CD14-positive monocyte (primary cell): ENCODE measurements at regions not wholly inside any gene's neighbourhood (a gene's known extent, or its start where the extent isn't known, plus 50 kb on each side); places are given as distances from the start of the nearest gene placed in this dataset.
"Not testable (repeated sequence)": the region's sequence is repeated elsewhere in the genome, so short reads cannot be mapped to it uniquely, and the experiment has no call there.

Source experiments
- DNase-seq, 3 donors: peaks; one replicate each; pipeline ENCODE4 v3.0.0-alpha.2; 2011 to 2022
- H2AFZ ChIP-seq: 2 replicates; pipeline ENCODE4 v1.6.0; 2012; ENCODE audit warnings: mild to moderate bottlenecking, low read depth, low read length, inconsistent platforms; ENCODE audit not compliant: insufficient read depth, poor library complexity, severe bottlenecking
- H3K27ac ChIP-seq, 2 donors: 1 replicate in 1 of 2; 2 replicates in 1 of 2; pipeline ENCODE4 v1.5.1; 2012 to 2013; ENCODE audit warnings: low read length in 2 of 2, control low read depth in 1 of 2, inconsistent platforms in 1 of 2, low read depth in 1 of 2, mild to moderate bottlenecking in 1 of 2
- H3K27me3 ChIP-seq, 2 donors: one replicate each; pipeline versions ENCODE4 v1.6.0 to v1.6.1; 2011 to 2013; ENCODE audit warnings: low read length in 2 of 2; ENCODE audit not compliant: control insufficient read depth in 2 of 2, insufficient read depth in 2 of 2
- H3K36me3 ChIP-seq, 2 donors: replicated peaks in 1 of 2; 1 replicate in 1 of 2; 2 replicates in 1 of 2; pipeline versions ENCODE4 v1.5.1 to v1.6.1; 2012 to 2013; ENCODE audit warnings: low read length in 2 of 2, control low read depth in 1 of 2, inconsistent platforms in 1 of 2, mild to moderate bottlenecking in 1 of 2; ENCODE audit not compliant: insufficient read depth in 2 of 2, control insufficient read depth in 1 of 2
- H3K4me1 ChIP-seq, 2 donors: 1 replicate in 1 of 2; 2 replicates in 1 of 2; pipeline versions ENCODE4 v1.5.1 to v1.6.1; 2012 to 2013; ENCODE audit warnings: low read length in 2 of 2, control low read depth in 1 of 2, inconsistent platforms in 1 of 2, mild to moderate bottlenecking in 1 of 2, moderate library complexity in 1 of 2; ENCODE audit not compliant: insufficient read depth in 2 of 2, control insufficient read depth in 1 of 2
- H3K4me2 ChIP-seq: replicated peaks from 2 replicates; pipeline ENCODE3; 2012; ENCODE audit warnings: low read length, moderate library complexity, mild to moderate bottlenecking; ENCODE audit not compliant: poor library complexity, severe bottlenecking; ENCODE audit errors: extremely low read depth
- H3K4me3 ChIP-seq, 3 experiments: fragments of 200-600 bp in 1 of 3; sonication (generic) in 1 of 3; replicated peaks in 1 of 3; 1 replicate in 2 of 3; 2 replicates in 1 of 3; pipeline ENCODE4 v1.5.1; 2011 to 2013; ENCODE audit warnings: low read length in 3 of 3, mild to moderate bottlenecking in 3 of 3, control low read depth in 2 of 3, low read depth in 2 of 3, inconsistent platforms in 1 of 3, moderate library complexity in 1 of 3
- H3K79me2 ChIP-seq: 2 replicates; pipeline ENCODE4 v1.6.0; 2012; ENCODE audit warnings: mild to moderate bottlenecking, control low read depth, inconsistent platforms, low read length, moderate library complexity; ENCODE audit not compliant: insufficient read depth
- H3K9ac ChIP-seq: 2 replicates; pipeline ENCODE4 v1.6.0; 2017; ENCODE audit warnings: low read length, mild to moderate bottlenecking; ENCODE audit not compliant: insufficient read depth, poor library complexity, severe bottlenecking
- H3K9me3 ChIP-seq, 2 donors: replicated peaks in 1 of 2; 1 replicate in 1 of 2; 2 replicates in 1 of 2; pipeline versions ENCODE4 v1.5.1 to v1.6.1; 2012 to 2013; ENCODE audit warnings: low read length in 2 of 2, control low read depth in 1 of 2; ENCODE audit not compliant: control insufficient read depth in 1 of 2, insufficient read depth in 1 of 2
- H4K20me1 ChIP-seq: 2 replicates; pipeline ENCODE4 v1.6.0; 2012; ENCODE audit warnings: mild to moderate bottlenecking, low read length, control low read depth, moderate library complexity; ENCODE audit not compliant: insufficient read depth
- H3K27ac Mint-ChIP-seq, 7 donors: one replicate each; pipeline ENCODE4 v1.8.0; 2020; ENCODE audit warnings: mild to moderate bottlenecking in 7 of 7, mixed read lengths in 7 of 7, moderate library complexity in 6 of 7, inconsistent platforms in 2 of 7
- H3K27me3 Mint-ChIP-seq, 3 donors: one replicate each; pipeline ENCODE4 v1.8.0; 2021 to 2022; ENCODE audit warnings: low read depth in 3 of 3, mild to moderate bottlenecking in 3 of 3, mixed read lengths in 3 of 3, moderate library complexity in 3 of 3, inconsistent platforms in 1 of 3
- H3K36me3 Mint-ChIP-seq, 2 donors: one replicate each; pipeline ENCODE4 v1.8.0; 2020; ENCODE audit warnings: mixed read lengths in 2 of 2, inconsistent platforms in 1 of 2, mild to moderate bottlenecking in 1 of 2
- H3K4me1 Mint-ChIP-seq: one replicate; pipeline ENCODE4 v1.8.0; 2020; ENCODE audit warnings: mild to moderate bottlenecking, mixed read lengths
- H3K4me3 Mint-ChIP-seq, 2 donors: one replicate each; pipeline ENCODE4 v1.8.0; 2020; ENCODE audit warnings: mild to moderate bottlenecking in 2 of 2, mixed read lengths in 2 of 2, moderate library complexity in 1 of 2
- H3K9me3 Mint-ChIP-seq, 7 donors: one replicate each; pipeline ENCODE4 v1.8.0; 2020 to 2022; ENCODE audit warnings: mixed read lengths in 7 of 7, mild to moderate bottlenecking in 6 of 7, moderate library complexity in 6 of 7, inconsistent platforms in 2 of 7
- WGBS: methylation state at CpG from one replicate; pipeline ENCODE4 v1.1.5; 2013; ENCODE audit warnings: missing lambda C conversion rate; ENCODE audit not compliant: insufficient coverage; 5-methylcytosine and 5-hydroxymethylcytosine counted together
- intact Hi-C, 2 donors: fragments of 100-400 bp; cut with micrococcal nuclease; formaldehyde crosslinking; loops; one replicate each; pipeline versions ENCODE4 v1.15.0 to v1.15.1; 2023
- TF ChIP-seq, protein P1 (sequence below): fragments of 200-600 bp; IDR thresholded peaks from one replicate; pipeline ENCODE4 v1.8.0; 2022; ENCODE audit warnings: antibody characterized with exemption, mild to moderate bottlenecking

GRCh38 chr13:50171590-50172282, 156.5 kb downstream of the KCNRG start:
- TF ChIP-seq, protein P1, sequence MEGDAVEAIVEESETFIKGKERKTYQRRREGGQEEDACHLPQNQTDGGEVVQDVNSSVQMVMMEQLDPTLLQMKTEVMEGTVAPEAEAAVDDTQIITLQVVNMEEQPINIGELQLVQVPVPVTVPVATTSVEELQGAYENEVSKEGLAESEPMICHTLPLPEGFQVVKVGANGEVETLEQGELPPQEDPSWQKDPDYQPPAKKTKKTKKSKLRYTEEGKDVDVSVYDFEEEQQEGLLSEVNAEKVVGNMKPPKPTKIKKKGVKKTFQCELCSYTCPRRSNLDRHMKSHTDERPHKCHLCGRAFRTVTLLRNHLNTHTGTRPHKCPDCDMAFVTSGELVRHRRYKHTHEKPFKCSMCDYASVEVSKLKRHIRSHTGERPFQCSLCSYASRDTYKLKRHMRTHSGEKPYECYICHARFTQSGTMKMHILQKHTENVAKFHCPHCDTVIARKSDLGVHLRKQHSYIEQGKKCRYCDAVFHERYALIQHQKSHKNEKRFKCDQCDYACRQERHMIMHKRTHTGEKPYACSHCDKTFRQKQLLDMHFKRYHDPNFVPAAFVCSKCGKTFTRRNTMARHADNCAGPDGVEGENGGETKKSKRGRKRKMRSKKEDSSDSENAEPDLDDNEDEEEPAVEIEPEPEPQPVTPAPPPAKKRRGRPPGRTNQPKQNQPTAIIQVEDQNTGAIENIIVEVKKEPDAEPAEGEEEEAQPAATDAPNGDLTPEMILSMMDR: no peak
- H3K9me3 ChIP-seq: no peaks in the 10 kb centered on the region
- H3K4me2 ChIP-seq: no peak overlapping the region
- H3K4me3 ChIP-seq: no peak overlapping the region
- H3K79me2 ChIP-seq: no peaks in the 10 kb centered on the region
- intact Hi-C loops: no loop called here
- Mint-ChIP-seq H3K4me1 (peaks cover 7% of the 10 kb centered on the region), H3K4me3 (no peak overlapping the region), H3K36me3 (no peaks in the 10 kb centered on the region), H3K27ac (no peak overlapping the region), H3K27me3 (no peaks in the 10 kb centered on the region), H3K9me3 (peaks cover 0 to 2% (median 0%) of the 10 kb centered on the region in 7 donors)
- DNase-seq: no peak
- no peak overlapping the region for H2AFZ ChIP-seq
- no peaks in the 10 kb centered on the region for H3K4me1 ChIP-seq
- H3K27me3 ChIP-seq: no peaks in the 10 kb centered on the region
- H3K36me3 ChIP-seq: no peaks in the 10 kb centered on the region
- H4K20me1 ChIP-seq: no peaks in the 10 kb centered on the region
- no peak overlapping the region for H3K27ac ChIP-seq
- 100% methylated on average over 1 of the region's 15 CpGs for WGBS
- no peak overlapping the region for H3K9ac ChIP-seq

GRCh38 chr13:50173045-50173444, 157.8 kb downstream of the KCNRG start:
- intact Hi-C loops: not testable (repeated sequence)

More at GRCh38 chr13:50173045-50173444, 157.8 kb downstream of the KCNRG start:
- not testable (repeated sequence) for DNase-seq, H3K79me2 ChIP-seq, H3K36me3 Mint-ChIP-seq, H3K4me1 Mint-ChIP-seq, H2AFZ ChIP-seq, H3K4me3 ChIP-seq, H3K36me3 ChIP-seq, H3K27ac Mint-ChIP-seq, H3K4me2 ChIP-seq, H3K27me3 Mint-ChIP-seq, H3K4me1 ChIP-seq, H3K9me3 Mint-ChIP-seq, H4K20me1 ChIP-seq, H3K4me3 Mint-ChIP-seq, H3K9ac ChIP-seq, H3K27me3 ChIP-seq, H3K9me3 ChIP-seq, H3K27ac ChIP-seq
- no CpG with 5 or more reads among the region's 2 CpGs for whole genome bisulfite sequencing
